Adrenal gland (tissue), 5 donors: ENCODE measurements at regions not wholly inside any gene's neighbourhood (a gene's known extent, or its start where the extent isn't known, plus 50 kb on each side); places are given as distances from the start of the nearest gene placed in this dataset.

Source experiments
- CTCF ChIP-seq, 6 experiments: fragments of 450-650 bp in 4 of 6; fragments of 200-600 bp in 2 of 6; sonication (generic) in 1 of 6; IDR thresholded peaks; 1 replicate in 5 of 6; 2 replicates in 1 of 6; pipeline versions ENCODE4 v1.5.1 to v1.8.0; 2016 to 2021; ENCODE audit warnings: antibody characterized with exemption in 6 of 6, mild to moderate bottlenecking in 2 of 6, moderate library complexity in 1 of 6
- POLR2A ChIP-seq, 2 donors: fragments of 450-650 bp; IDR thresholded peaks; one replicate each; pipeline ENCODE4 v1.6.1; 2017; ENCODE audit warnings: antibody characterized with exemption in 2 of 2, mild to moderate bottlenecking in 2 of 2, moderate library complexity in 1 of 2
- donor health status: DM: no; HTN: no; CAD: no.

- TF ChIP-seq CTCF (IDR thresholded peaks at IDR 0.05): no peak
- TF ChIP-seq POLR2A (IDR thresholded peaks at IDR 0.05): no peak
Observed at GRCh38 chr18:72965616-72966015, 97.8 kb upstream of the NETO1 start.
